ENCODE measurements at regions not wholly inside any gene's neighbourhood (a gene's known extent, or its start where the extent isn't known, plus 50 kb on each side); places are given as distances from the start of the nearest gene placed in this dataset.

- Histone ChIP-seq H4K20me1 (ENCODE audit: insufficient read depth) (no peaks in the 10 kb centered on the region), H3K79me2 (ENCODE audit: insufficient read depth) (no peaks in the 10 kb centered on the region), H3K36me3 (replicated peaks in 1 of 2; ENCODE audit: control insufficient read depth in 1 of 2, insufficient read depth in 2 of 2, low read length in 1 of 2) (no peaks in the 10 kb centered on the region), H3K9me3 (no peaks in the 10 kb centered on the region; the same call in 1 of the 2 replicates), H3F3A (replicated peaks; ENCODE audit: insufficient read depth) (peaks cover 21% of the 10 kb centered on the region), H3K4me2 (no peak overlapping the region), H3K27me3 (ENCODE audit: insufficient read depth) (no peaks in the 10 kb centered on the region), H3K9ac (no peak overlapping the region), H3K9me2 (no peaks in the 10 kb centered on the region), H3K27ac (ENCODE audit: low read depth in 2 of 2, low read length in 1 of 2) (peak overlapping the region in 1 of 2 experiments; percentile 91; a peak in 2 of 4 replicates), H3K4me3 (ENCODE audit: low read depth in 2 of 2, low read length in 1 of 2) (no peak overlapping the region), H3K4me1 (ENCODE audit: control insufficient read depth in 1 of 2, insufficient read depth in 2 of 2, low read depth in 1 of 2, low read length in 1 of 2) (peaks cover 15 to 24% of the 10 kb centered on the region in 2 experiments), H2AFZ (ENCODE audit: low read depth) (no peak overlapping the region)
- TF ChIP-seq SIN3A (IDR thresholded peaks at IDR 0.05; ENCODE audit: borderline replicate concordance, low read depth, low read length) (no peak), USF2 (IDR thresholded peaks at IDR 0.05; ENCODE audit: borderline replicate concordance, low read depth, low read length) (no peak), GABPA (IDR thresholded peaks at IDR 0.05; ENCODE audit: low read depth) (no peak), CHD2 (IDR thresholded peaks at IDR 0.05; ENCODE audit: low read length, partially characterized antibody) (no peak)
- ChIA-PET CTCF (interaction anchor here (1.1 to 1.5 kb wide), 2 partner anchors 114 to 315 kb away, joined by 3 read pairs; no protein-coding TSS in a partner anchor), POLR2A (no interaction called here)
- no peak for DNase-seq
- 82% methylated on average over 1 of the region's 1 CpG for WGBS (ENCODE audit: low lambda C conversion rate)
Measured at GRCh38 chr5:106092455-106092854, 1578.3 kb downstream of the EFNA5 start.

GRCh38 chr5:106089073-106089472 is 1581.7 kb downstream of the EFNA5 start:
- POLR2A ChIA-PET = no interaction called here
- no peak for DNase-seq
- H3K79me2 ChIP-seq (ENCODE audit: insufficient read depth) = no peaks in the 10 kb centered on the region
- peak; percentile 35; the same call in 1 of the 2 replicates for TF ChIP-seq TEAD4 (IDR thresholded peaks at IDR 0.05; ENCODE audit: borderline replicate concordance, insufficient read depth)
- peak; percentile 26; the same call in 1 of the 2 replicates for TF ChIP-seq FOSL2 (IDR thresholded peaks at IDR 0.05; ENCODE audit: borderline replicate concordance, low read depth)
- peak; percentile 43; the same call in 1 of the 2 replicates for TF ChIP-seq NFIC (IDR thresholded peaks at IDR 0.05; ENCODE audit: borderline replicate concordance)
- TF ChIP-seq PBX3 (IDR thresholded peaks at IDR 0.05) = peak; percentile 84
- TF ChIP-seq MXI1 (IDR thresholded peaks at IDR 0.05; ENCODE audit: low read depth, low read length) = no peak
- peak; percentile 38; the same call in 1 of the 2 replicates for TF ChIP-seq JUND (IDR thresholded peaks at IDR 0.05)
- no peak for TF ChIP-seq USF2 (IDR thresholded peaks at IDR 0.05; ENCODE audit: borderline replicate concordance, low read depth, low read length)
- TF ChIP-seq POLR2AphosphoS5 (IDR thresholded peaks at IDR 0.05; ENCODE audit: low read depth, low read length) = 0 out of 2 replicates have a peak, but pooled peaks have one; percentile 32
- TF ChIP-seq FOXM1 (IDR thresholded peaks at IDR 0.05; ENCODE audit: low read depth) = 0 out of 2 replicates have a peak, but pooled peaks have one; percentile 44
- TF ChIP-seq ELF1 (IDR thresholded peaks at IDR 0.05) = no peak
- peak; percentile 87 for TF ChIP-seq TCF12 (IDR thresholded peaks at IDR 0.05)
- peak in 1 of 2 experiments; percentile 61; a peak in 2 of 4 replicates for TF ChIP-seq EP300 (IDR thresholded peaks at IDR 0.05; ENCODE audit: borderline replicate concordance in 1 of 2, low read depth in 1 of 2, low read length in 1 of 2)
- TF ChIP-seq YY1 (IDR thresholded peaks at IDR 0.05; ENCODE audit: low read depth) = no peak
- no peak for TF ChIP-seq FOXJ3 (CRISPR knock-in tag; IDR thresholded peaks at IDR 0.05)
- CTCF ChIA-PET = no interaction called here
- no peak overlapping the region for H3K27ac ChIP-seq (ENCODE audit: low read depth in 2 of 2, low read length in 1 of 2)
- H3K9me3 ChIP-seq = no peaks in the 10 kb centered on the region; the same call in 1 of the 2 replicates
- H3F3A ChIP-seq (replicated peaks; ENCODE audit: insufficient read depth) = peaks cover 8% of the 10 kb centered on the region
- no peaks in the 10 kb centered on the region for H4K20me1 ChIP-seq (ENCODE audit: insufficient read depth)
- no peaks in the 10 kb centered on the region for H3K9me2 ChIP-seq
- no peaks in the 10 kb centered on the region for H3K27me3 ChIP-seq (ENCODE audit: insufficient read depth)
- H3K4me3 ChIP-seq (ENCODE audit: low read depth in 2 of 2, low read length in 1 of 2) = no peak overlapping the region
- H3K4me1 ChIP-seq (ENCODE audit: control insufficient read depth in 1 of 2, insufficient read depth in 2 of 2, low read depth in 1 of 2, low read length in 1 of 2) = peaks cover 10 to 11% of the 10 kb centered on the region in 2 experiments
- H2AFZ ChIP-seq (ENCODE audit: low read depth) = no peak overlapping the region
- no peaks in the 10 kb centered on the region for H3K36me3 ChIP-seq (replicated peaks in 1 of 2; ENCODE audit: control insufficient read depth in 1 of 2, insufficient read depth in 2 of 2, low read length in 1 of 2)
- H3K4me2 ChIP-seq = no peak overlapping the region
- H3K9ac ChIP-seq = no peak overlapping the region
